GM23248 (cell line): ENCODE measurements at regions not wholly inside any gene's neighbourhood (a gene's known extent, or its start where the extent isn't known, plus 50 kb on each side); places are given as distances from the start of the nearest gene placed in this dataset.

Experiments used
- EZH2 ChIP-seq: fragments of 200-600 bp; sonication (generic); IDR thresholded peaks from 2 replicates; pipeline ENCODE4 v1.6.1; 2018; ENCODE audit warnings: antibody characterized with exemption, mild to moderate bottlenecking; ENCODE audit not compliant: insufficient read depth, poor library complexity, severe bottlenecking
- EZH2phosphoT487 ChIP-seq: fragments of 200-600 bp; sonication (generic); IDR thresholded peaks from 2 replicates; pipeline ENCODE4 v1.6.1; 2018; ENCODE audit warnings: antibody characterized with exemption, moderate library complexity, mild to moderate bottlenecking, low read depth; ENCODE audit not compliant: insufficient read depth

DNA sequence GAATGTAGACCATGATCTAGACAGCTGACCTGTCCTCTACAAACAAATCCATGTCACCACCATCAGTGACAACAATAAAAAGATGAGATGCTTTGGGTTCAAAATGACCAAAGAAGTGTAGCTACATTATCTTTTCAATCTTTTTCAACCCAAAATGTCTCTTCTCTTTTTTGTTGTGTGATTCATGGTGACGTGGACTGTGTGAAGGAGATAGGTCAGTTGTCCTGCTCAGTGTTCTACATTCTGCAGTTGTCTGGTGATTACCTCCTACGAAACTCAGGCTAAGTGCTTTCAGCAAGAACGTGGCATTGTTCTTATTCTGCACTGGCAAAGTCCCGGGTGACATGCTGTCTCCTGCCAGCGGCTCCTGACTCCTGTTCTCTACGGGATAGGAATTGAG lies 73.1 kb downstream of the PRKAB2 start:
- TF ChIP-seq EZH2 = no peak
- TF ChIP-seq EZH2phosphoT487 = no peak
